ENCODE measurements at regions not wholly inside any gene's neighbourhood (a gene's known extent, or its start where the extent isn't known, plus 50 kb on each side); places are given as distances from the start of the nearest gene placed in this dataset.

- no peak overlapping the region for H3K4me3 Mint-ChIP-seq
- peaks cover 8% of the 10 kb centered on the region for H3K27me3 Mint-ChIP-seq
- H3K9me3 Mint-ChIP-seq, result peaks cover 8% of the 10 kb centered on the region
- no peak for TF ChIP-seq CTCF (conservative IDR thresholded peaks at IDR 0.05)
- H3K4me1 Mint-ChIP-seq (ENCODE audit: unreplicated experiment), result no peaks in the 10 kb centered on the region
- H3K27ac Mint-ChIP-seq, result no peak overlapping the region
- peaks cover 4% of the 10 kb centered on the region for H3K36me3 Mint-ChIP-seq
- DNase-seq (ENCODE audit: extremely low spot score, unreplicated experiment), result no peak
These were observed 96.3 kb upstream of the ZNF469 start for GRCh38 chr16:88286301-88286923.

GRCh38 chr16:88287219-88287618, 95.5 kb upstream of the ZNF469 start:
- Mint-ChIP-seq H3K4me1 (ENCODE audit: unreplicated experiment) (no peaks in the 10 kb centered on the region), H3K27me3 (peaks cover 8% of the 10 kb centered on the region), H3K27ac (no peak overlapping the region), H3K36me3 (peaks cover 4% of the 10 kb centered on the region), H3K4me3 (no peak overlapping the region), H3K9me3 (peaks cover 8% of the 10 kb centered on the region)
- no peak for DNase-seq (ENCODE audit: extremely low spot score, unreplicated experiment)
- peak; percentile 72 for TF ChIP-seq CTCF (conservative IDR thresholded peaks at IDR 0.05)

GRCh38 chr16:88288303-88288702, 94.5 kb upstream of the ZNF469 start:
- peaks cover 4% of the 10 kb centered on the region for H3K36me3 Mint-ChIP-seq
- H3K9me3 Mint-ChIP-seq, result peaks cover 8% of the 10 kb centered on the region
- H3K4me1 Mint-ChIP-seq (ENCODE audit: unreplicated experiment), result no peaks in the 10 kb centered on the region
- no peak overlapping the region for H3K27ac Mint-ChIP-seq
- TF ChIP-seq CTCF (conservative IDR thresholded peaks at IDR 0.05), result no peak
- H3K4me3 Mint-ChIP-seq, result no peak overlapping the region
- DNase-seq (ENCODE audit: extremely low spot score, unreplicated experiment), result no peak
- H3K27me3 Mint-ChIP-seq, result peaks cover 13% of the 10 kb centered on the region

GRCh38 chr16:88289001-88289400, 93.8 kb upstream of the ZNF469 start:
- TF ChIP-seq CTCF (conservative IDR thresholded peaks at IDR 0.05), result no peak
- H3K4me3 Mint-ChIP-seq, result no peak overlapping the region
- DNase-seq (ENCODE audit: extremely low spot score, unreplicated experiment), result no peak
- H3K36me3 Mint-ChIP-seq, result peaks cover 4% of the 10 kb centered on the region
- H3K27me3 Mint-ChIP-seq, result peaks cover 14% of the 10 kb centered on the region
- no peak overlapping the region for H3K27ac Mint-ChIP-seq
- H3K4me1 Mint-ChIP-seq (ENCODE audit: unreplicated experiment), result no peaks in the 10 kb centered on the region
- peaks cover 8% of the 10 kb centered on the region for H3K9me3 Mint-ChIP-seq

- H3K27me3 Mint-ChIP-seq, result peaks cover 18% of the 10 kb centered on the region
- TF ChIP-seq CTCF (conservative IDR thresholded peaks at IDR 0.05), result no peak
- no peak for DNase-seq (ENCODE audit: extremely low spot score, unreplicated experiment)
- H3K4me3 Mint-ChIP-seq, result no peak overlapping the region
- no peaks in the 10 kb centered on the region for H3K4me1 Mint-ChIP-seq (ENCODE audit: unreplicated experiment)
- H3K27ac Mint-ChIP-seq, result no peak overlapping the region
- H3K9me3 Mint-ChIP-seq, result peaks cover 8% of the 10 kb centered on the region
- H3K36me3 Mint-ChIP-seq, result peaks cover 4% of the 10 kb centered on the region
These were observed 93.2 kb upstream of the ZNF469 start for GRCh38 chr16:88289561-88289960.

Data from type B pancreatic cell (in vitro differentiated cells).